HL-60 (cell line): ENCODE measurements at regions not wholly inside any gene's neighbourhood (a gene's known extent, or its start where the extent isn't known, plus 50 kb on each side); places are given as distances from the start of the nearest gene placed in this dataset.
"Not testable (repeated sequence)": the region's sequence is repeated elsewhere in the genome, so short reads cannot be mapped to it uniquely, and the experiment has no call there.

Experiments used
- CTCF ChIP-seq: IDR thresholded peaks from one replicate; pipeline ENCODE4 v1.5.1; 2011; ENCODE audit warnings: low read length, control low read depth, inconsistent platforms; ENCODE audit not compliant: insufficient read depth
- GABPA ChIP-seq: IDR thresholded peaks from 2 replicates; pipeline ENCODE4 v1.6.1; 2012; ENCODE audit warnings: low read depth
- POLR2AphosphoS5 ChIP-seq: IDR thresholded peaks from 2 replicates; pipeline ENCODE4 v1.6.1; 2012; ENCODE audit warnings: low read depth
- TF ChIP-seq, protein P1 (sequence below): IDR thresholded peaks from 2 replicates; pipeline ENCODE4 v1.6.1; 2012; ENCODE audit warnings: low read depth; ENCODE audit not compliant: insufficient replicate concordance

- TF ChIP-seq CTCF, POLR2AphosphoS5, GABPA: not testable (repeated sequence)
- TF ChIP-seq, protein P1, sequence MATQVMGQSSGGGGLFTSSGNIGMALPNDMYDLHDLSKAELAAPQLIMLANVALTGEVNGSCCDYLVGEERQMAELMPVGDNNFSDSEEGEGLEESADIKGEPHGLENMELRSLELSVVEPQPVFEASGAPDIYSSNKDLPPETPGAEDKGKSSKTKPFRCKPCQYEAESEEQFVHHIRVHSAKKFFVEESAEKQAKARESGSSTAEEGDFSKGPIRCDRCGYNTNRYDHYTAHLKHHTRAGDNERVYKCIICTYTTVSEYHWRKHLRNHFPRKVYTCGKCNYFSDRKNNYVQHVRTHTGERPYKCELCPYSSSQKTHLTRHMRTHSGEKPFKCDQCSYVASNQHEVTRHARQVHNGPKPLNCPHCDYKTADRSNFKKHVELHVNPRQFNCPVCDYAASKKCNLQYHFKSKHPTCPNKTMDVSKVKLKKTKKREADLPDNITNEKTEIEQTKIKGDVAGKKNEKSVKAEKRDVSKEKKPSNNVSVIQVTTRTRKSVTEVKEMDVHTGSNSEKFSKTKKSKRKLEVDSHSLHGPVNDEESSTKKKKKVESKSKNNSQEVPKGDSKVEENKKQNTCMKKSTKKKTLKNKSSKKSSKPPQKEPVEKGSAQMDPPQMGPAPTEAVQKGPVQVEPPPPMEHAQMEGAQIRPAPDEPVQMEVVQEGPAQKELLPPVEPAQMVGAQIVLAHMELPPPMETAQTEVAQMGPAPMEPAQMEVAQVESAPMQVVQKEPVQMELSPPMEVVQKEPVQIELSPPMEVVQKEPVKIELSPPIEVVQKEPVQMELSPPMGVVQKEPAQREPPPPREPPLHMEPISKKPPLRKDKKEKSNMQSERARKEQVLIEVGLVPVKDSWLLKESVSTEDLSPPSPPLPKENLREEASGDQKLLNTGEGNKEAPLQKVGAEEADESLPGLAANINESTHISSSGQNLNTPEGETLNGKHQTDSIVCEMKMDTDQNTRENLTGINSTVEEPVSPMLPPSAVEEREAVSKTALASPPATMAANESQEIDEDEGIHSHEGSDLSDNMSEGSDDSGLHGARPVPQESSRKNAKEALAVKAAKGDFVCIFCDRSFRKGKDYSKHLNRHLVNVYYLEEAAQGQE: not testable (repeated sequence)
Observed at GRCh38 chr4:75317641-75318040, 196.6 kb downstream of the RCHY1 start.
